ENCODE measurements at regions not wholly inside any gene's neighbourhood (a gene's known extent, or its start where the extent isn't known, plus 50 kb on each side); places are given as distances from the start of the nearest gene placed in this dataset.

- no peak for FAIRE-seq
Observed at GRCh38 chr2:78315368-78315767, 710.1 kb upstream of the REG3G start.

GRCh38 chr2:78318275-78318674 is 707.2 kb upstream of the REG3G start:
- no peak for FAIRE-seq

GRCh38 chr2:78330193-78330592 is 695.3 kb upstream of the REG3G start:
- FAIRE-seq: no peak

- peak; percentile 87 for FAIRE-seq
Observed at GRCh38 chr2:78351208-78351607, 674.3 kb upstream of the REG3G start.

GRCh38 chr2:78353168-78353567 is 672.3 kb upstream of the REG3G start:
- no peak for FAIRE-seq

GRCh38 chr2:78355967-78356366 is 669.5 kb upstream of the REG3G start:
- no peak for FAIRE-seq

GRCh38 chr2:78383576-78383975 is 641.9 kb upstream of the REG3G start:
- no peak for FAIRE-seq

- FAIRE-seq: no peak
Observed at GRCh38 chr2:78397198-78397597, 628.3 kb upstream of the REG3G start.

GRCh38 chr2:78407960-78408794 is 617.3 kb upstream of the REG3G start:
- FAIRE-seq: no peak

GRCh38 chr2:78408795-78409118 is 616.7 kb upstream of the REG3G start:
- FAIRE-seq: no peak

GRCh38 chr2:78411303-78411702 is 614.2 kb upstream of the REG3G start:
- FAIRE-seq: no peak

GRCh38 chr2:78416625-78417300 is 608.7 kb upstream of the REG3G start:
- FAIRE-seq: no peak

GRCh38 chr2:78417355-78417754 is 608.1 kb upstream of the REG3G start:
- no peak for FAIRE-seq

- FAIRE-seq: no peak
Observed at GRCh38 chr2:78418021-78418420, 607.5 kb upstream of the REG3G start.

GRCh38 chr2:78420132-78420531 is 605.4 kb upstream of the REG3G start:
- FAIRE-seq: no peak

GRCh38 chr2:78423631-78424030 is 601.9 kb upstream of the REG3G start:
- no peak for FAIRE-seq

GRCh38 chr2:78427170-78427569 is 598.3 kb upstream of the REG3G start:
- FAIRE-seq: no peak

GRCh38 chr2:78431241-78431640 is 594.3 kb upstream of the REG3G start:
- no peak for FAIRE-seq

- no peak for FAIRE-seq
Observed at GRCh38 chr2:78439122-78439521, 586.4 kb upstream of the REG3G start.

- no peak for FAIRE-seq
Observed at GRCh38 chr2:78455586-78455985, 569.9 kb upstream of the REG3G start.

- FAIRE-seq: no peak
Observed at GRCh38 chr2:78457269-78457668, 568.2 kb upstream of the REG3G start.

- no peak for FAIRE-seq
Observed at GRCh38 chr2:78465707-78466106, 559.8 kb upstream of the REG3G start.

GRCh38 chr2:78476619-78477229 is 548.8 kb upstream of the REG3G start:
- no peak for FAIRE-seq

- FAIRE-seq: no peak
Observed at GRCh38 chr2:78486565-78486964, 538.9 kb upstream of the REG3G start.
